Dendritic cell treated with granulocyte-macrophage colony-stimulating factor and Interleukin-4, amounts not matched to agents 40 ng/mL and 50 ng/mL, for 4 days (primary cell): ENCODE measurements at regions not wholly inside any gene's neighbourhood (a gene's known extent, or its start where the extent isn't known, plus 50 kb on each side); places are given as distances from the start of the nearest gene placed in this dataset.

Source experiments
- H3K27ac Mint-ChIP-seq: one replicate; pipeline ENCODE4 v1.8.0; 2022; ENCODE audit warnings: mild to moderate bottlenecking, mixed read lengths
- H3K27me3 Mint-ChIP-seq: one replicate; pipeline ENCODE4 v1.8.0; 2022; ENCODE audit warnings: mild to moderate bottlenecking, mixed read lengths
- H3K36me3 Mint-ChIP-seq: one replicate; pipeline ENCODE4 v1.8.0; 2022; ENCODE audit warnings: low read depth, mixed read lengths
- H3K4me1 Mint-ChIP-seq: one replicate; pipeline ENCODE4 v1.8.0; 2022; ENCODE audit warnings: low read depth, mixed read lengths
- H3K4me3 Mint-ChIP-seq: one replicate; pipeline ENCODE4 v1.8.0; 2022; ENCODE audit warnings: mild to moderate bottlenecking, moderate library complexity, mixed read lengths
- H3K9me3 Mint-ChIP-seq: one replicate; pipeline ENCODE4 v1.8.0; 2022; ENCODE audit warnings: mixed read lengths
- intact Hi-C: fragments of 100-400 bp; cut with micrococcal nuclease; formaldehyde crosslinking; loops from one replicate; pipeline ENCODE4 v1.15.0; 2022

GRCh38 chr12:83660727-83661358, 974.1 kb downstream of the TMTC2 start:
- Mint-ChIP-seq H3K9me3 (no peaks in the 10 kb centered on the region), H3K27ac (no peak overlapping the region), H3K27me3 (no peaks in the 10 kb centered on the region), H3K36me3 (no peaks in the 10 kb centered on the region), H3K4me3 (no peak overlapping the region), H3K4me1 (no peaks in the 10 kb centered on the region)
- intact Hi-C loops: no loop called here

GRCh38 chr12:83659321-83659720, 972.6 kb downstream of the TMTC2 start:
- Mint-ChIP-seq H3K27me3 (no peaks in the 10 kb centered on the region), H3K9me3 (no peaks in the 10 kb centered on the region), H3K4me1 (no peaks in the 10 kb centered on the region), H3K4me3 (no peak overlapping the region), H3K27ac (no peak overlapping the region), H3K36me3 (no peaks in the 10 kb centered on the region)
- intact Hi-C loops: no loop called here

GRCh38 chr12:83656004-83656403, 969.3 kb downstream of the TMTC2 start:
- Mint-ChIP-seq H3K4me3 (no peak overlapping the region), H3K9me3 (no peaks in the 10 kb centered on the region), H3K27me3 (no peaks in the 10 kb centered on the region), H3K27ac (no peak overlapping the region), H3K4me1 (no peaks in the 10 kb centered on the region), H3K36me3 (no peaks in the 10 kb centered on the region)
- intact Hi-C loops: no loop called here

- no peaks in the 10 kb centered on the region for H3K4me1 Mint-ChIP-seq
- H3K27ac Mint-ChIP-seq: no peak overlapping the region
- no peaks in the 10 kb centered on the region for H3K36me3 Mint-ChIP-seq
- peaks cover 23% of the 10 kb centered on the region for H3K9me3 Mint-ChIP-seq
- H3K27me3 Mint-ChIP-seq: no peaks in the 10 kb centered on the region
- H3K4me3 Mint-ChIP-seq: no peak overlapping the region
- intact Hi-C loops: no loop called here
Measured at GRCh38 chr12:83642205-83642604, 955.5 kb downstream of the TMTC2 start.

- H3K36me3 Mint-ChIP-seq: no peaks in the 10 kb centered on the region
- H3K9me3 Mint-ChIP-seq: peaks cover 23% of the 10 kb centered on the region
- H3K4me3 Mint-ChIP-seq: no peak overlapping the region
- no peaks in the 10 kb centered on the region for H3K4me1 Mint-ChIP-seq
- H3K27me3 Mint-ChIP-seq: no peaks in the 10 kb centered on the region
- intact Hi-C loops: no loop called here
- H3K27ac Mint-ChIP-seq: no peak overlapping the region
Measured at GRCh38 chr12:83641789-83642188, 955.1 kb downstream of the TMTC2 start.

- Mint-ChIP-seq H3K9me3 (peaks cover 1% of the 10 kb centered on the region), H3K36me3 (no peaks in the 10 kb centered on the region), H3K4me1 (no peaks in the 10 kb centered on the region), H3K27ac (no peak overlapping the region), H3K27me3 (no peaks in the 10 kb centered on the region), H3K4me3 (no peak overlapping the region)
- intact Hi-C loops: no loop called here
Measured at GRCh38 chr12:83634726-83635267, 948.1 kb downstream of the TMTC2 start.

- Mint-ChIP-seq H3K27me3 (no peaks in the 10 kb centered on the region), H3K27ac (no peak overlapping the region), H3K4me1 (no peaks in the 10 kb centered on the region), H3K9me3 (peaks cover 12% of the 10 kb centered on the region), H3K4me3 (no peak overlapping the region), H3K36me3 (no peaks in the 10 kb centered on the region)
- intact Hi-C loops: no loop called here
Measured at GRCh38 chr12:83630526-83630925, 943.8 kb downstream of the TMTC2 start.

- no peak overlapping the region for H3K4me3 Mint-ChIP-seq
- no peak overlapping the region for H3K27ac Mint-ChIP-seq
- H3K36me3 Mint-ChIP-seq: no peaks in the 10 kb centered on the region
- peaks cover 12% of the 10 kb centered on the region for H3K9me3 Mint-ChIP-seq
- intact Hi-C loops: no loop called here
- no peaks in the 10 kb centered on the region for H3K27me3 Mint-ChIP-seq
- no peaks in the 10 kb centered on the region for H3K4me1 Mint-ChIP-seq
Measured at GRCh38 chr12:83629931-83630330, 943.2 kb downstream of the TMTC2 start.

- Mint-ChIP-seq H3K9me3 (no peaks in the 10 kb centered on the region), H3K27ac (no peak overlapping the region), H3K27me3 (no peaks in the 10 kb centered on the region), H3K4me1 (no peaks in the 10 kb centered on the region), H3K36me3 (no peaks in the 10 kb centered on the region), H3K4me3 (no peak overlapping the region)
- intact Hi-C loops: no loop called here
Measured at GRCh38 chr12:83622205-83622604, 935.5 kb downstream of the TMTC2 start.

- intact Hi-C loops: no loop called here
- H3K9me3 Mint-ChIP-seq: peaks cover 5% of the 10 kb centered on the region
Measured at GRCh38 chr12:83619973-83620372, 933.3 kb downstream of the TMTC2 start.

GRCh38 chr12:83615152-83615551, 928.4 kb downstream of the TMTC2 start:
- Mint-ChIP-seq H3K36me3 (no peaks in the 10 kb centered on the region), H3K9me3 (peaks cover 26% of the 10 kb centered on the region), H3K4me3 (no peak overlapping the region), H3K27me3 (no peaks in the 10 kb centered on the region), H3K27ac (no peak overlapping the region), H3K4me1 (no peaks in the 10 kb centered on the region)
- intact Hi-C loops: no loop called here

More at GRCh38 chr12:83619973-83620372, 933.3 kb downstream of the TMTC2 start:
- H3K27ac Mint-ChIP-seq: no peak overlapping the region
- no peaks in the 10 kb centered on the region for H3K36me3 Mint-ChIP-seq
- no peaks in the 10 kb centered on the region for H3K27me3 Mint-ChIP-seq
- no peak overlapping the region for H3K4me3 Mint-ChIP-seq
- no peaks in the 10 kb centered on the region for H3K4me1 Mint-ChIP-seq

GRCh38 chr12:83613586-83614110, 926.9 kb downstream of the TMTC2 start:
- intact Hi-C loops: no loop called here
- H3K36me3 Mint-ChIP-seq: no peaks in the 10 kb centered on the region
- peaks cover 26% of the 10 kb centered on the region for H3K9me3 Mint-ChIP-seq
- H3K27me3 Mint-ChIP-seq: no peaks in the 10 kb centered on the region
- no peak overlapping the region for H3K4me3 Mint-ChIP-seq
- no peak overlapping the region for H3K27ac Mint-ChIP-seq
- no peaks in the 10 kb centered on the region for H3K4me1 Mint-ChIP-seq

GRCh38 chr12:83603106-83603505, 916.4 kb downstream of the TMTC2 start:
- Mint-ChIP-seq H3K9me3 (peaks cover 45% of the 10 kb centered on the region), H3K27ac (no peak overlapping the region), H3K4me1 (no peaks in the 10 kb centered on the region), H3K4me3 (no peak overlapping the region), H3K27me3 (no peaks in the 10 kb centered on the region), H3K36me3 (no peaks in the 10 kb centered on the region)
- intact Hi-C loops: no loop called here

- Mint-ChIP-seq H3K9me3 (peaks cover 17% of the 10 kb centered on the region), H3K27me3 (no peaks in the 10 kb centered on the region), H3K4me1 (no peaks in the 10 kb centered on the region), H3K36me3 (no peaks in the 10 kb centered on the region), H3K27ac (no peak overlapping the region), H3K4me3 (no peak overlapping the region)
- intact Hi-C loops: no loop called here
Measured at GRCh38 chr12:83575326-83575725, 888.6 kb downstream of the TMTC2 start.

GRCh38 chr12:83574142-83574541, 887.4 kb downstream of the TMTC2 start:
- Mint-ChIP-seq H3K36me3 (no peaks in the 10 kb centered on the region), H3K27ac (no peak overlapping the region), H3K27me3 (no peaks in the 10 kb centered on the region), H3K4me3 (no peak overlapping the region), H3K9me3 (peaks cover 27% of the 10 kb centered on the region), H3K4me1 (no peaks in the 10 kb centered on the region)
- intact Hi-C loops: no loop called here
